Putamen (tissue), 1 donor: ENCODE measurements at regions not wholly inside any gene's neighbourhood (a gene's known extent, or its start where the extent isn't known, plus 50 kb on each side); places are given as distances from the start of the nearest gene placed in this dataset.
"Not testable (repeated sequence)": the region's sequence is repeated elsewhere in the genome, so short reads cannot be mapped to it uniquely, and the experiment has no call there.

Experiments
- DNase-seq: peaks from one replicate; pipeline ENCODE4 v3.0.0-alpha.2; 2016; ENCODE audit warnings: low spot score

DNA sequence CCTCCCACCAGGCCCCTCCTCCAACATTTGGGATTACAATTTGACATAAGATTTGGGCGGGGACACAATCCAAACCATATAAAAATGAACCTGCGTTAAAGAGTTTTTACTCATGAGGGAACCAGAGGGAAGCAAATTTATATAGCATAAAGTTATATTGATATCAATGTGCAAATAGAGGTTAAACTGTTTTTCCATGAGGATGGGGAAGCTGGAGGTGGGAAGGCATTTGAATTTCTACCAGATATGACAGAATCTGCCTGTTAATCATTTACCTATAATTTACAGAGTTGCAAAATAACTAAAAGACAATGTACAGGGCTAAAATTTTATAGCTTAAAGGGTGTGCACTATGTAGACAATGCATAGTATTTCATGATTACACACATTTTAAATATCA, 322.0 kb upstream of the FKBP1C start:
- DNase-seq: no peak

DNA sequence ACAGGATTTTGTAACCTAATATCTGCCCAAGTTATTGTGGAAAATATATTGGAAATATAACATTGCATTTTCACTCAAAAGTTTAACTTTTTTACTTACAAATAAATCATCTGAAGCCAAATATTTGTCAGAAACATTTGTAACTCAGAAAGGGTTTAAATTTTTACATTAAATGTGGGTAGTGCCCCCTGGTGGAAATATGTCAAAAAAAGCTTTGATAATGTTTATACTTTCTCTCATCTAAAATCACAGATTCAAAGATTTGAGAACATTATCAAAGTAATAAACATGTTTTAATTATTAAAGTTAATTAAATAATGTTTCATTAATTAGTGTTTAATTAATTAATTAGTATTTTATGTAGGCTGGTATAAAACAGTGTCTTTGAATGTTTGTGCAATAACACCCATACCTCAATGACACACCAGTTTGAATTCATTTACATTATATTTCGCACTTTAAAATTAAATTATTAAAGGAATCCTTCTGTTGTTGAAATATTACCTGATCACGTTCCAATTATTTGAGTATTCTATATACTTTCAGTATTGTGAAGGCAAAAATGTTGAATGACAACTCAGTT, 320.1 kb upstream of the FKBP1C start:
- no peak for DNase-seq

DNA sequence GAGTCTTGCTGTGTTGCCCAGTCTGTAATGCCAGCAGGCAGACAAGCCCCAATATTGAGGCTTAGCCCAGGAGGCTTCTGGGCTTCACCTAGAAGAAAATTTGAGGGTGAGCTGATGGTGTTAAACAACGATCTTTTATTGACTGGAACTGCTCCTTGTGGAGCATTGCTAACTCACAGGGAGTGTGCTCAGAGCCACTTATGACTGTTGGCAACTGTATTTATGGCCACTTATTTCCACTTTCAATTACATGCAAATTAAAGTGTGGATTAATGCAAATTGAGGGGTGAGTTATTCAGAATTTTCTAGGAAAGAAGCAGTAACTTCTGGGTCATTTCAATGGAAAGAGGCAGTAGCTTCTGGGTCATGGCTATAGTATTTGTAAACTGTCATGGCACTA, 317.2 kb upstream of the FKBP1C start:
- no peak for DNase-seq

DNA sequence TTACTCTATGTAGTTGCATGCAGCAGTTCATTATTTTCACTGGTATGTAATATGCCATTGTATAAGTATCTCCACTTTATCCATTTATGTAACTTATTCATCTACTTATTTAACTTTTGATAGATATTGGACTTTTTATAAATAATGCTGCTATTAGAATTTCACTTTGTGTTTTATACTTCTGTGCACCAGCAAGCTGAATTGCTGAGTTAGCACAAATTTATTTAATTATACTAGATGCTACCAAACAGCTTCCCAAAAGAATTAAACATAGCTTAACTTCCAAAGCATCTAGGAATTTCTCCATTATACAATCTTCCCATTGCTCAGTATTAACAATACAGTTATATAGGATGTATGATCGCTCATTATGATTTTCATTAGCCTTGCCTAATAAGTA, 308.0 kb upstream of the FKBP1C start:
- DNase-seq: no peak

DNA sequence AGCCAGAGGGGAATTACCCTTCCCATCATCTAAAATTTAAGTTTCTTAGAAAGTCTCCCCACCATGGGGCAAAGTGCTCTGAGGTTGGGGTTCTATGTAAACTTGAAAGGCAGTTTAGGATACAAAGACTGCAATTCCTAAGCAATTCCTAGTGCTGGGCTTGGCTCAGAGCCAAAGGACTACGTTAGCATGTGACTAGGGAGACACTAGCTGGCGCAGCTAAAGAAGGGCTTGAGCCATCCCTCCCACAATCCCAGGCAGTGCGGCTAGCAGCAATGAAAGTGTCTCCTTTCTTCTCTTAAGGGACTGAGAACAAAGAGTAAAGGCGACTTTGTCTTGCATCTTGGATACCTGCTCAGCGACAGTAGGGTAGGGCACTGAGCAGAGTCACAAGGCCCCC, 306.6 kb upstream of the FKBP1C start:
- DNase-seq: no peak

DNA sequence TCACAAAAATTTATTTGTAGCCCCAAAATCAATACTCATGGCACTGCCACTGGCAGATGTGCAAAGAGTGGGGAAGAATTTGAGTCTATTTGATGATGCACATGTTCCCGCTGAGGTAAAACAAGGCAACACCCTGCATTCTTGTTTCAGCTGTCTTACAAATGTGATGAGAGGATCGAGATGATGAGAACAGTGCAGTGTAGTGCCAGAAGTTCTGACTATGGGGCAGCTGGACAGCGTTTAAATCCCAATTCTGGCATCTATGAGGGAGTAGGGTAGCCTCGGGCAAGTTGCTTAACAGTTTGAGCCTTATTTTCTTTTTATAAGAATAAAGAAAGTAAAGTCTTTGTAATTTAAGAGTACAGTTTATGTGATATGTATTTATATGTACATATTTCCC, 296.7 kb upstream of the FKBP1C start:
- no peak for DNase-seq

DNA sequence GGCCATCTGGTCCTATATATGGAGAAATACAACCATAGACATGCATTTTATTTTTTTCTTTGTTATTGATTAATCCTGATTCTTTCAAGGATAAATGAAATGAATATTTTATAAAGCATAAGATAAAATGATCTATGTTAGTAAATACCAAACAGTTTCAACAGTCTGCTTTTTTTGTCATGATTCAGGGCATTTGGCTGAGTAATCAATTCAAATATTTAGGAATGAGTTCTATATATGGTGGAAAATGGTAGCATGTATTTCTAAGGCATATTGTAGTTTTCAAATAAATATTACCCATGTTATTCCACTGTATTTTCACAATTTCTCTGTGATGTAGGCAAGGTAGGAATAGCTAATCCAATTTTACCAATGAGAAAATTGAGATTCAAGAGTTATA, 287.5 kb upstream of the FKBP1C start:
- DNase-seq: no peak

DNA sequence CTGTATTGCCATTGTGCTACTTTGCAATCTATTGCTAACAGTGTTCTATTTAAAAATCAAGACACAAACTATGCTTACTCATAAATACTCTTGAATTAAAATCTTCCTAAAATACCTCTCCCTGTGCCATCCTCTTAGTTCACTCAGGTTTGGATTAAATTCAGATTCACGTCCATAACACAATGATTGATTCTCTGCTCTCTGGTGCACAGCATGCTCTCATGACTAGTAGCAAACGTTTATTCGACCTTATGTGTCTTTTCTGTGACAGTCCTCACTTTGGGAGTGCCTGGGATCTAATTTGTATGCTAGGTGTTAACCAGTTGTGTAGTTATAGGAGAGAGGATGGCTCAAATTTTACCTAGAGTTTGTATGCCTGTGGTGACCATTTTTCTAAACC, 270.4 kb upstream of the FKBP1C start:
- DNase-seq: no peak

DNA sequence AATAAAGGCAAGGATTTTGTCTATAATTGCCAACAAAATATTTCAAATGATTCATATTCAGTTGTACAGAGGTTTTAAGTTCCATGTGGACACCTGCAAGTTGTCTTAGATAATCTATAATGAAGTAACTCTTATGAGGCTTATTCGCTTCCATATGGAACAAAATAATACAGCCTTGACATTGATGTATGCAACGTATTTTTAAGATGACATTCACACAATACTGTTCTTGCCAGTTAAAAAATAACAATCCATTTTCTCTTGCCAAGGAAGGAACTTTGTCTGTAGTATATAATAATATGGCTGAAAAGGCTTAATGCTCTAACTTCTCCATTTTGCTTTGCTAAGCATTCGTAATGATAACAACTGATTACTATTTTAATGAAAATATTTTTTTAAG, 269.3 kb upstream of the FKBP1C start:
- DNase-seq: no peak

DNA sequence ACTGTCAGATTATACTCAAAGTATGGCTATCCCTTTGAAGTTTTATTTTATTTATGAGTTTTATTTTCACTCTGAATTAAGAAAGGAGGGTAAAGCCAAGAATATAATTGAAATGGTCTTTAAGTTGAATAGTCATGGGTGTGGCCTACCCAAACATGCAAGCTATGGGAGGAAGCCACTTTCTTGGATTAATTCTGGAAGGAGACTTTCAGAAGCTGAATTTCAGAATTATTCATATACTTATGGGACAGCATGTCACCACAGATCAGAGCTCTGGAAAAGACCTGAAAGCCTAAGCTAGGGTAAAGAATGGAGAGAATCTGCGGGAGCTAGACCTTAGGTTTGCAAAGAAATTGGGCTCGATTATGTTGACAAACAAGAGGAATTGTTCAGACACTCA, 242.4 kb upstream of the FKBP1C start:
- no peak for DNase-seq

DNA sequence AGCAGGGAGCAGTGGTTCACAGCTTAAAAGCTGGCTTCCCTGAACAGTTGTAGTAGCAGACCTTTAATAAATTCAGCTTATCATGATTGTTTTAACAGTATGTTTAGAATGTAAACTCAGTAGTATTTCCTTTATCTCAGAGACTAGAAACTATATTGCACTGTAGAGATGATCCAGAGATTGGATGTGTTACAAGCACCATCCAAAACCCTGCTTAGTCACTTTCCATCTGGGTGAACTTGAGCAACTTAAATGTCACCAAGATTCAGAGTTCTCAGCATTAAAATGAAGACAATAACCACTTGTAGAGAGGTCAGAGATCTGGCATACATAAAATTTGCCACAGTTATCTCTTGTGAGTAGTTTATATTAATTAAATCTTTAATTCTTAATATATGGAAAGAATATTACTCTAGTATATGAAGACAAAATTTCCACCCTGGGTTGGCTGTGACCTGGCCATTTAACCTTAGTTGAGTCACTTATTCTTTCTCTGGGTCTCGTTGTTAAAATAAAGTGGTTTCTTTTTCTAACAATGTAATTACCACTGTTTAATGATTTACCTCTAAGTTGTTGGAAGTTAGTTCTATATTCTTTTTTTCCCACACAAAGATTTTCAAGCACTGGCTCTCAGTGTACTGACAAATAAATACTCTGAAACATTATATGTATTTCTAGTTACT, 239.2 kb upstream of the FKBP1C start:
- DNase-seq: no peak

DNA sequence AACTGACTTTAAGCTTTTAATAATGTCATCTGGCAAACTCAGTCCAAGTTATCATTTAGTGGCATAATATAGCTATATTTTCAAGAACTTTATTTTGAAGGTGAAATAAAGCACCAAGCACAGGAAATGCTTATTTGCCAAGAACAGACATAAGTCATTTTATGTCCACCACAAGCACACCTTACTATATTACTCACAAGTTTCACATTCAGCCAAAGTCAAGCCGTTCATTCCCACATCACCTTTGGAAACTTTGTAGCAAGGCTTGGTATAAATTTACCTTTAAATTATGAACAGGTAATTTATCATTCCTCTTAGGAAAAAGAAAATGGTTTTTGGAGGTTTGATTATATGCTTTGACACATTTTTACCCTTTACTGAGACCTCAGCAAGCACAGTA, 236.8 kb upstream of the FKBP1C start:
- DNase-seq: no peak

DNA sequence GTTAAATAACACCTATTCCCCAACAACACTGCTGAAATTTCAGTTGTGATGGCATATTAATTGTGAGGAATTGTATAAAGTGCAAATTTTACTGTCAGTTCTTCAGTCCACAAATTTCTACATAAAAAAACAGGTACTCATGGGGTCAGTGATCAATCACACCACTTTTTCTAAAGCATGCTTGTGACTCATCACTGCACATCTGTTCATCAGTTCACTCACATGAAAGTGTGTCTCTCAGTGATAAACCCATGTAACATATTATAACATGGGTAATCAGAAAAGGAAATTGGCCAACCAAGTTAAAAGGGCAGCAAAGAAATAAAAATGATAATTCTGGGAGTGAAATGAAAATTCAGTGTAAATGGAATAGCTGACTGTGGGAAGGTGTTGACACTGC, 234.7 kb upstream of the FKBP1C start:
- DNase-seq: no peak

DNA sequence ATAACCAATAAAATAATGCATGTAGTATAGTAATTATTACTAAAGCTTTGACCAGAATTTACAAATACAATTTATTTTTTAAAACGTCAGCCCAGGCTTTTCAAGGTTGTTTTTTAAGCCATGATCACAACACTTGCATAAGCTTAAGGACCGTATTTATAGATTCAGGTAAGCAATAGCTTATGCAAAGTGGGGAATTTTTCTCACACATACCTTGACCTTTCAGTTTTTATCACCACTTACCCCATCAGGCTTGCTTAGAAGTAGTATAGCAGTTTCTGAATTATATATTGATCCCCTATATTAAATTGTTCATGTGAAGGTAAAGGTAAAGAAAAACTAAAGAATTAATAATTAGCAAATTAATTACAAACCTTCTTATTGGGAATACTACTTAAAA, 232.3 kb upstream of the FKBP1C start:
- no peak for DNase-seq

DNA sequence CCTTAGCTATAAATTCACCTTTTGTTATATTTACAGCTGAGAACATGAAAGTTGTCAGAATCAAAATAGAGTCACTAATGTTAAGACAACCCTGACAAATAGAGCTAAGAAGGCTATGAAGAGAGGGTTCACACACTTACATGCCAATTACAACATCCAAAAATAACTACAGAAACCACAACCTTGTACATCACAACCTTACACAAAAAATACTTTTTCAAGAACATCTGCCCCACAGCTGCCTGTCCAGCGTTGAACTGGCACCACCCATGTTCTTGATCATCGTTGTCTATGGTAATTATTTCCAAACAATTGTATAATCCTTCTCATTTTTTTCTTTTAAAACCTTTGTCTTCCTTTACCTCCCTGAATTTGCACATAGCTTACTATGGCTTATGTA, 231.2 kb upstream of the FKBP1C start:
- no peak for DNase-seq

DNA sequence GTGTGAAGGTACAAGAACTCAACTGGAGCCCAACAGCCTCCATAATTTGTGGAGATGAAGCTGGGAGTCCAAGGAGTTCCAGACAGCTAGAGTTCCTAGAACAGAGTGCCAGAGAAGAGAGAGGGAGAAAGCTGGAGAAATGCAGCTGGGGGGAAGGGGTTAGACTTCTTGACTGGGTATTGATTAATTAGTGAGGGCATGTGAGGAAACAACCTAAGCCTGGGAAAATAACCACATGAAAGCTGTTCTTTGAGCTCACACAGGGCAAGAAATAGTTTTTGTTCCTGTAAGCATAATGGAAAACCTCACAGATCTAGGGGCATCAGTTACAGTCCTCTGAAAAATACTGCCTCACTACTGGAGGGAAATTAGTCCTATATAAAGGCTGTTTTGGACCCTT, 230.5 kb upstream of the FKBP1C start:
- no peak for DNase-seq

DNA sequence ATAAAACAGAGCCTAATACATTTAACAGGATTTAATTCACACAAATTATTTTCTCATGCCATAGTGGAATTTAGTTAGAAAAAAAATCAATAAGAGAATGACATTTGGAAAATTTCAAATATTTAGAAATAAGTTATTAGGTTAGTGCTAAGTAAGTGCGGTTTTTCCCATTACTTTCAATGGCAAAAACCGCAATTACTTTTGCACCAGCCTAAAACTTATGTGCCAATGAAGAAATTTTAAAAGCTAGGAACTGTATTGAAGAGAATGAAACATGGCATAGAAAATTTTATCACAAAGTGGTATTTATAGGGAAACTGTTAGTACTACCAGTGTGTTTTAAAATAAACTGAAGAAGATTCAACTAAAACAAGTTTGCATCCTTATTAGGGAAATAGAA, 228.3 kb upstream of the FKBP1C start:
- no peak for DNase-seq

DNA sequence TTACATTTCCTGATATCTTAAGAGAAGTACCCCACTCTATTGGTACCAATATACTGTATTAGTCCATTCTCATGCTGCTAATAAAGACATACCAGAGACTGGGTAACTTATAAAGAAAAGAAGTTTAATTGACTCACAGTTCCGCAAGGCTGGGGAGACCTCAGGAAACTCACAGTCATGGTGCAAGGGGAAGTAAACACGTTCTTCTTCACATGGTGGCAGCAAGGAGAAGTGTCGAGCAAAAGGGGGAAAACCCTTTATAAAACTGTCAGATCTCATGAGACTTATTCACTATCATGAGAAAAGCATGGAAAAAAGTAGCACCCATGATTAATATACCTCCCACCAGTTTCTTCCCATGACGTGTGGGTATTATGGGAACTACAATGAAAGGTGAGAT, 219.6 kb upstream of the FKBP1C start:
- not testable (repeated sequence) for DNase-seq

DNA sequence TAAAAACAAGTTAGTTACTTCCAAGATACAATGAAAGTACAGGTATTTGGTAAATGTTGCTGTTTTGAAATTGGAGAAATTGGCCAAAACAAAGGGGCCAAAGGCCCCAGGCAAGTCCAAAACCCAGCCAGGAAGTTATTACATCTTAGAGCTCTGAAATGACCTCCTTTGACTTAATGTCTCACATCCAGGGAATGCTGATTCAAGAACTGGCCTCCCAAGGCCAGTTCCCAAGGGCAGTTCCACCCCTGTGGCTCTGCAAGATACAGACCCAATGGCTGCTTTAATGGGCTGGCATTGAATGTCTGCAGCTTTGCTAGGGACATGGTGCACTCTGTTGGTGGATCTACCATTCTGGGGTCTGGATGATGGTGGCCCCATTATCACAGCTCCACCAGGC, 217.3 kb upstream of the FKBP1C start:
- no peak for DNase-seq

DNA sequence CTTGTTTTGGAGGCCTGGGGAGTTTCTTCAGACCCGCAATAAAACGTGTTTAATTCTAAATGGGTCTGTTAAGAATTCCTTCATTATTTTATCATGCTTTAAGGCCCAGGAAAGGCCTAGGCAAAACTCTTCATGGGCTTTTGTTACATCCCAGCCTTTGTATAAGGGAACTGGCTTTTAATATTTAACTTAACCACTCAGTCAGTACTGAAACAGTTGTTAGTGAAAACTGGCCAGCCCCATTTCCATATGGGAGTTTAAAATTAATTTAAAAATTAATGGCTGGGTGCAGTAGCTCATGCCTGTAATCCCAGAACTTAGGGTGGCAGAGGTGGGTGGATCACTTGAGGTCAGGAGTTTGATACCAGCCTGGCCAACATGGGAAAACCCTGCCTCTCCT, 213.2 kb upstream of the FKBP1C start:
- no peak for DNase-seq

DNA sequence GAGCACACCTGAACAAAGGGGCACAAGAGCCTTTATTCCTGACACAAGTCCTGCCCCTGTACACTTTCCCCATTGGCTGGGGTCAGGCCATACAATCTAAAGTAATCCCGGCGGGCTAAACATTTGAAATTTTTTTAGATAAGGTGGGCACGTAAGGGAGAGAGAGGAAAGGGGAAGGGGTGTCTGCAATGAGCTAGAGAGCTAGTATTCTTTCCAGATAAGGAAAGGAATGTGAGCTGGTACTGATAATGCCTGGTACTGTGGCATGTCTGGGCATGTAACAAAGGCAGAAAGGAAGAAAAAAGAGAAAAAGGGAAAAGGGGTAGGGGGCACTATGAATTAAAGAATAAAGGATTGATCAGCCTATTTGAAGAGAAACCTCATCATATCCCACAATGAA, 212.0 kb upstream of the FKBP1C start:
- DNase-seq: not testable (repeated sequence)

DNA sequence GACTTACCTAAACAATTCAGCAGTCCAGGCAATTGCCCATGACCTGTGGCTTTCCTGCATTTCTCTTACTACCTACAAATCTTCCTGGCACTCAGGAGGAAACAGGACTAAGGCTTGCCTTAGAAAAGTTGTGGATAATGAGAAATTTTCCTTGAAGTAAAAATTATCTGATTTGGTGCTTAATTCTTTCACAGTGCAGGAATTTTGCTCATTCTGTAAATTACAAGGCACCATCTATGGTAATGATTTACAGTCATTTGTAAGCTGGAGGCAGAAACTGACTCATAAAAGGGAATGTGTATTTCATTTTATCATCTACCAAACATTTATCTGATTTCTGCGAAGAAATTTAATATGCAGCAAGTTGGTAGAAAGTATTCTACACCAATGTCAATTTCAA, 211.5 kb upstream of the FKBP1C start:
- DNase-seq: no peak

DNA sequence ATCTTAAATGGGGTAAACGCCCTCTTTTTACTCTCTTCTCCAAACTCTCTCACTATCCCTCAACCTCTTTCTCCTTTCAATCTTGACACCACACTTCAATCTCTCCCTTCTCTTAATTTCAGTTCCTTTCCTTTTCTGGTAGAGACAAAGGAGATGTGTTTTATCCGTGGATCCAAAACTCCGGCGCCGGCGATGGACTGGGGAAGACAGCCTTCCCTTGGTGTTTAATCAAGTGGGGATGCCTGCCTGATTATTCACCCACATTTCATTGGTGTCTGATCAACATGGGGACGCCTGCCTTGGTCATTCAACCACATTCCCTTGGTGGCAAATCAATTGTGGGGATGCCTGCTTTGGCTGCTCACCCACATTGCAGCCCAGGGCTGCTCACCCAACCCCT, 205.3 kb upstream of the FKBP1C start:
- not testable (repeated sequence) for DNase-seq

DNA sequence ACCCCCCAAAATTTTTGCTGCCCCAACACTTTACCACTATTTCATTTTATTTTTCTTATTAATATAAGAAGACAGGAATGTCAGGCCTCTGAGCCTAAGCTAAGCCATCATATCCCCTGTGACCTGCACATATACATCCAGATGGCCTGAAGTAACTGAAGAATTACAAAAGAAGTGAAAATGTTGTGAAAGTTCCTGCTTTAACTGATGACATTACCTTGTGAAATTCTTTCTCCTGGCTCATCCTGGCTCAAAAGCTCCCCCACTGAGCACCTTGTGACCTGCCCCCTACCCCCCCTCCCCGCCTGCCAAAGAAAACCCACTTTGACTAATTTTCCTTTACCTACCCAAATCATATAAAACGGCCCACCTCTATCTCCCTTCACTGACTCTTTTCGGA, 200.3 kb upstream of the FKBP1C start:
- DNase-seq: not testable (repeated sequence)
